HS-27A (cell line): ENCODE measurements at regions not wholly inside any gene's neighbourhood (a gene's known extent, or its start where the extent isn't known, plus 50 kb on each side); places are given as distances from the start of the nearest gene placed in this dataset.

Source experiments
- DNase-seq: peaks from one replicate; pipeline ENCODE4 v3.0.0-alpha.2; 2012; ENCODE audit warnings: low read depth, missing footprints

GRCh38 chr4:31106419-31106818 lies 386.2 kb downstream of the PCDH7 start:
- no peak for DNase-seq

- DNase-seq = no peak
Measured at GRCh38 chr4:31107362-31107761, 387.2 kb downstream of the PCDH7 start.

GRCh38 chr4:31108762-31109161 lies 388.6 kb downstream of the PCDH7 start:
- DNase-seq = no peak

- DNase-seq = no peak
Measured at GRCh38 chr4:31111790-31112189, 391.6 kb downstream of the PCDH7 start.

GRCh38 chr4:31114816-31115215 lies 394.6 kb downstream of the PCDH7 start:
- no peak for DNase-seq

- DNase-seq = no peak
Measured at GRCh38 chr4:31124008-31124585, 403.9 kb downstream of the PCDH7 start.

GRCh38 chr4:31125061-31125460 lies 404.9 kb downstream of the PCDH7 start:
- DNase-seq = no peak

GRCh38 chr4:31125496-31125895 lies 405.3 kb downstream of the PCDH7 start:
- no peak for DNase-seq

GRCh38 chr4:31126881-31127398 lies 406.8 kb downstream of the PCDH7 start:
- no peak for DNase-seq

GRCh38 chr4:31130930-31131329 lies 410.8 kb downstream of the PCDH7 start:
- no peak for DNase-seq

GRCh38 chr4:31134720-31135119 lies 414.6 kb downstream of the PCDH7 start:
- no peak for DNase-seq

- no peak for DNase-seq
Measured at GRCh38 chr4:31139767-31140166, 419.6 kb downstream of the PCDH7 start.

- no peak for DNase-seq
Measured at GRCh38 chr4:31141095-31141831, 421.1 kb downstream of the PCDH7 start.

GRCh38 chr4:31141832-31142142 lies 421.6 kb downstream of the PCDH7 start:
- no peak for DNase-seq

GRCh38 chr4:31146366-31146765 lies 426.2 kb downstream of the PCDH7 start:
- no peak for DNase-seq

- no peak for DNase-seq
Measured at GRCh38 chr4:31148990-31149389, 428.8 kb downstream of the PCDH7 start.

- DNase-seq = no peak
Measured at GRCh38 chr4:31156221-31156620, 436.1 kb downstream of the PCDH7 start.

- DNase-seq = no peak
Measured at GRCh38 chr4:31160146-31160545, 440.0 kb downstream of the PCDH7 start.

- DNase-seq = no peak
Measured at GRCh38 chr4:31169846-31170245, 449.7 kb downstream of the PCDH7 start.

- no peak for DNase-seq
Measured at GRCh38 chr4:31171362-31171761, 451.2 kb downstream of the PCDH7 start.

- no peak for DNase-seq
Measured at GRCh38 chr4:31175242-31175910, 455.2 kb downstream of the PCDH7 start.

GRCh38 chr4:31183256-31183655 lies 463.1 kb downstream of the PCDH7 start:
- no peak for DNase-seq

GRCh38 chr4:31185014-31185585 lies 464.9 kb downstream of the PCDH7 start:
- DNase-seq = no peak
